Epithelial cell of proximal tubule (primary cell): ENCODE measurements at regions not wholly inside any gene's neighbourhood (a gene's known extent, or its start where the extent isn't known, plus 50 kb on each side); places are given as distances from the start of the nearest gene placed in this dataset.

Experiments used
- DNase-seq: peaks from one replicate; pipeline ENCODE4 v3.0.0-alpha.2; 2011; ENCODE audit warnings: low read depth
- H3K4me3 ChIP-seq: 2 replicates; pipeline ENCODE4 v1.5.1; 2011; ENCODE audit warnings: low read depth, mild to moderate bottlenecking, low read length
- TF ChIP-seq, protein P1 (sequence below): conservative IDR thresholded peaks from 2 replicates; pipeline ENCODE4 v1.5.1; 2012; ENCODE audit warnings: low read depth, mild to moderate bottlenecking, low read length

DNA sequence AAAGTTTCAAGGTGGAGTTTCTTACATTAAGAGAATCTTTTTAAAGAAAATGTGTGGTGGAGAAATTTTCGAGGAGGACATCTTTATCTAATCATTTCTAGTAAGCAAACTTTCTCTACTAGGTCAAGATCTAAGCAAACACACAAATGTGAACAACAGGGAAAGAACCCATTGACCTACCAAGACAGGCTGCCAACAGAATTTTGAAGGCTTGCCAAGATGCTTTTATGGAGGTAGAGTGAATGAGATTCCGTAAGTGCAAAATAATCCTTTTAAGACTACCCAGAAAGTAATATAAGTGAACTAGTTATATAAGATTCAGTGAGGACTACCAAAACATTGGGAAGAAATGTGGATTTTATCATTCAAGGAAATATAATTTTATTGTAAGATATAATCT is 357.1 kb upstream of the PDE3A start:
- DNase-seq = no peak
- no peak overlapping the region for H3K4me3 ChIP-seq
- TF ChIP-seq, protein P1, sequence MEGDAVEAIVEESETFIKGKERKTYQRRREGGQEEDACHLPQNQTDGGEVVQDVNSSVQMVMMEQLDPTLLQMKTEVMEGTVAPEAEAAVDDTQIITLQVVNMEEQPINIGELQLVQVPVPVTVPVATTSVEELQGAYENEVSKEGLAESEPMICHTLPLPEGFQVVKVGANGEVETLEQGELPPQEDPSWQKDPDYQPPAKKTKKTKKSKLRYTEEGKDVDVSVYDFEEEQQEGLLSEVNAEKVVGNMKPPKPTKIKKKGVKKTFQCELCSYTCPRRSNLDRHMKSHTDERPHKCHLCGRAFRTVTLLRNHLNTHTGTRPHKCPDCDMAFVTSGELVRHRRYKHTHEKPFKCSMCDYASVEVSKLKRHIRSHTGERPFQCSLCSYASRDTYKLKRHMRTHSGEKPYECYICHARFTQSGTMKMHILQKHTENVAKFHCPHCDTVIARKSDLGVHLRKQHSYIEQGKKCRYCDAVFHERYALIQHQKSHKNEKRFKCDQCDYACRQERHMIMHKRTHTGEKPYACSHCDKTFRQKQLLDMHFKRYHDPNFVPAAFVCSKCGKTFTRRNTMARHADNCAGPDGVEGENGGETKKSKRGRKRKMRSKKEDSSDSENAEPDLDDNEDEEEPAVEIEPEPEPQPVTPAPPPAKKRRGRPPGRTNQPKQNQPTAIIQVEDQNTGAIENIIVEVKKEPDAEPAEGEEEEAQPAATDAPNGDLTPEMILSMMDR = no peak

DNA sequence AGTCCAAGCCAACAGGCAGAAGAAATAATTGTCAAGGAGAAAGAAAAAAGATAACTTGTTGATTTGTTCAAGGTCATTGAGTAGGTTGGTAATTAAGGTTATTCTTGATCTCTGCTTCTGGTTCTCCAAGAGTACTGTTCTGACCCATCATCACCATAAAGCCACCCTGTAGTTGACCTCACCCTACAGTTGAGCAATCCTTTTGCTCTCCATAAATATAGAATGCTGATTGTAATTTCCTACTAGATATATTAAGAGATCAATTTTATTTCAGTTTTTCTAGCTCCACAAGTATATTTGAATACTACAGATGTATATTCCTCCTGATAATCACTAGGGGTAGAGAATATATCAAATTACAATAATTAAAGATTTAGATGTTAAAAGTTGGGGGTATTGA is 350.5 kb upstream of the PDE3A start:
- TF ChIP-seq, protein P1 = no peak
- H3K4me3 ChIP-seq = no peak overlapping the region
- no peak for DNase-seq

DNA sequence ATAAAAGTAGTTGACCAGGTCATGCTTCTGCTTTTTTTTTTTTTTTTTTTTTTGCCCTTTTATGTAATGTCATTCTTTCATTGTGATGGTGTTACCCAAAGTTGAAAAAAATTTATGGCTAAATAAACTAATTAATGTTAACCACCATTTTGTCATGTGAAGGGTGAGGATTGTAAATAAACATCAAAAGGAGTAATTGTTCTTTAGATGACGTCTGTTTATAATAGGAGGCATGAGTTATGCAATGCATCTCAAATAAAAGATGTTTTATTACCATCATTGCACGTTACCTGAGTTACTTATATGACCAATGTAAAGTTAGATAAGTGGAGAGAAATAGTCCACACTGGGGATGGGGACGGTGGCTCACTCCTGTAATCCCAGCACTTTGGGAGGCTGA is 349.9 kb upstream of the PDE3A start:
- DNase-seq = no peak
- H3K4me3 ChIP-seq = no peak overlapping the region
- TF ChIP-seq, protein P1 = no peak

DNA sequence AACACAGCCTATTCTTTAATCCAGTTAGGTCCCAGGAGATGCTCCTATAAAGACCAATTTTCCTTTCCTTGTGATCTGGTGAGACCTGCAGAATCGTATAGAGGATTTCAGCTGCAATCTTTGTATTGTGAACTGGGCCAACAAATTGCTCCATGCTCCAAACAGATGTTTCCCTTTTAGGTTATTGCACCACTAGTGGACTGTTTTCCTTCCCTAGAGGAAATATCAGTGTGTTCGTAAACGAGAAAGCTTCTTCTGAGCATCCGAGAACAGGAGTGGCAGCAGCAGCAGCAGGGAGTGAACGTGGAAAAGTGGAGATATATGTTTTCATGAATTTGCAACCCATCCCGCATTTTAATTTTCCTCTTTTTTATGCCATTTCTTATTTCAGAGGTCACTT is 344.1 kb upstream of the PDE3A start:
- TF ChIP-seq, protein P1 = no peak

DNA sequence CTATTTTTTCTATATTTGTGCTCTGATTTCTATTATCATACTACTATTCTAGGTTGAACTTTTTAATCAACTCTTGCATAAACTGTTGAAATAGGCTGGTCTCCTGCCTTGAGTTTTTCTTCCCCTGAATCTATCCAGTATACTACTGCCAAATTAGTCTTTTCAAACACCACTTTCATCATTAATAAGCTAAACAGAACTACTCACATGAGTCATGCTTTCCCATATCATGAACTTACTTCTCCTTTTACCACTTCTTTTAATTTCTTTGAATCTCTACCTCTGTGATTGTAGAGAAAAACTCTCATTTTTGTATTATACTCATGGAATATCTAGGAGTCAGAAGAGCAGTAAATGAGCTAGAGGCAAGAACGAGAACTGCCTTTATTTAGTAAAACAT is 340.3 kb upstream of the PDE3A start:
- no peak for DNase-seq
- H3K4me3 ChIP-seq = no peak overlapping the region
- TF ChIP-seq, protein P1 = no peak

More for the DNA sequence above, 344.1 kb upstream of the PDE3A start:
- DNase-seq = no peak
- no peak overlapping the region for H3K4me3 ChIP-seq

DNA sequence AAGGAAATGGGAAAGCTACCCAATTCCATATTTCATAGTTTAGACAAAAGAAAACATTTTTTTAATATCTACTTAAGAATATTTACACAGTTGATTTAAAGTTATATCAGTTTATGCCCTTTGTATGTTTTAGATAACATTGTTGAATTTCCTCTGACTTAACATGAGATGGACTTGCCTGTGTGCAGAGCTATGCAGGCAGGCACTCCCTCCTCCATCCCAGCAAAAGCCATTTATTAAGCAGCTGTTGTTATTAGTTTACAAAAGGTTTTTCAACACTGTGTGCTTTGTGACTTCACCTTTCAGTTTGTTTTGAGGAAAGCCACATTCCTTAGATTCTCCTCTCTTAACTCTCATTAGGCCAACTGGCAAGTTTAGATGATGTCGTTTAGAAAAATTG is 337.5 kb upstream of the PDE3A start:
- H3K4me3 ChIP-seq = no peak overlapping the region
- DNase-seq = no peak
- TF ChIP-seq, protein P1 = no peak

DNA sequence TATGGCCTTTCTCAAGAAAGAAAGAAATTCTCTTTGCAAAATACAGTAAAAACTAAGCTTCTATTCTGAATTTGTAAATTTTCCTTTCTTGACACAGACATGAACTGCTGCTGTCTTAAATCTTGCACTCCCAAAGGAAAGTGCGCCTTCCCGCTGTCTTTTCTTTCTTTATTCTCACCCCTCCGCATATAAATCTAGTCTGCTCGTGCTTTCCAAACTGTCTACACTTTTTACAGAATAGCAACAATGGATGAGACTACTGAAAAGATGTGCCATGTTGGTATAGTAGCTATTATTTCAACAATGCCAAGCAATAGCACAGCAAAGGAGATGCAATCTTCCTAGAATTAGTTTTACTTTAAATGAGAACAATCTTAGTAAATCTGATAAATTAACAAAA is 328.8 kb upstream of the PDE3A start:
- TF ChIP-seq, protein P1 = no peak
- no peak overlapping the region for H3K4me3 ChIP-seq
- DNase-seq = no peak
